ENCODE measurements at regions not wholly inside any gene's neighbourhood (a gene's known extent, or its start where the extent isn't known, plus 50 kb on each side); places are given as distances from the start of the nearest gene placed in this dataset.

DNA sequence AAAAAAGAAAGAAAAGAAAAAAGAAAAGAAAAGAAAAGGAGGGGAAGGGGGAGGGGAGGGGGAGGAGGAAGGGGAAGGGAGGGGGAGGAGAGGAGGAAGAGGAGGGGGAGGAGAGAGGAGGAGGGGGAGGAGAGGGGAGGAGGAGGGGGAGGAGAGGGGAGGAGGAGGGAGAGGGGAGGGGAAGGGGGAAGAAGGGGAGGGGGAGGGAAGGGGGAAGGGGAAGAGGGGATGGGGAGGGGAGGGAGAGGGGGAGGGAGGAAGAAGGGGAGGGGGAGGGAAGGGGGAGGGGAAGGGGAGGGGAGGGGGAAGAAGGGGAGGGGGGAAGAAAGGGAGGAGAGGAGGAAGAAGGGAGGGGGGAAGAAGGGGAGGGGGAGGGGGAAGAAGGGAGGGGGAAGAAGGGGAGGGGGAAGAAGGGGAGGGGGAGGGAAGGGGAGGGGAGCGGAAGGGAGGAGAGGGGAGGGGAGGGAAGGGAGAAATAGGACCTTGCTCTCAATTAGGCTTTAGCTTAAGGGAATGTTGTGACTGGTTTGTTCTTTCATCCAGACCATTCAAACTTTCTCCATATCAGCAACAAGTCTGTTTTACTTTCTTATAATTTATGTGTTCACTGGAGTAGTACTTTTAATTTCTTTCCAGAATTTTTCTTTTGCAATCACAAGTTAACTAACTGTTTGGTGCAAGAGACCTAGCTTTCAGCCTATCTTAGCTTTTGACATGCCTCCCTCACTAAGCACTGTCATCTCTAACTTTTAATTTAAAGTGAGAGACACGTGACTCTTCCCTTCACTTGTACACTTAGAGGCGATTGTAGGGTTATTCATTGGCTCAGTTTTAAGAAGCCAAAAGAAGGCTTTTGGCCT lies 76.5 kb upstream of the EGLN3 start (continued):
- TF ChIP-seq, protein P1, sequence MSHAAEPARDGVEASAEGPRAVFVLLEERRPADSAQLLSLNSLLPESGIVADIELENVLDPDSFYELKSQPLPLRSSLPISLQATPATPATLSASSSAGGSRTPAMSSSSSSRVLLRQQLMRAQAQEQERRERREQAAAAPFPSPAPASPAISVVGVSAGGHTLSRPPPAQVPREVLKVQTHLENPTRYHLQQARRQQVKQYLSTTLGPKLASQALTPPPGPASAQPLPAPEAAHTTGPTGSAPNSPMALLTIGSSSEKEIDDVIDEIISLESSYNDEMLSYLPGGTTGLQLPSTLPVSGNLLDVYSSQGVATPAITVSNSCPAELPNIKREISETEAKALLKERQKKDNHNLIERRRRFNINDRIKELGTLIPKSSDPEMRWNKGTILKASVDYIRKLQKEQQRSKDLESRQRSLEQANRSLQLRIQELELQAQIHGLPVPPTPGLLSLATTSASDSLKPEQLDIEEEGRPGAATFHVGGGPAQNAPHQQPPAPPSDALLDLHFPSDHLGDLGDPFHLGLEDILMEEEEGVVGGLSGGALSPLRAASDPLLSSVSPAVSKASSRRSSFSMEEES (CRISPR knock-in tag; IDR thresholded peaks at IDR 0.05) = peak; percentile 29

DNA sequence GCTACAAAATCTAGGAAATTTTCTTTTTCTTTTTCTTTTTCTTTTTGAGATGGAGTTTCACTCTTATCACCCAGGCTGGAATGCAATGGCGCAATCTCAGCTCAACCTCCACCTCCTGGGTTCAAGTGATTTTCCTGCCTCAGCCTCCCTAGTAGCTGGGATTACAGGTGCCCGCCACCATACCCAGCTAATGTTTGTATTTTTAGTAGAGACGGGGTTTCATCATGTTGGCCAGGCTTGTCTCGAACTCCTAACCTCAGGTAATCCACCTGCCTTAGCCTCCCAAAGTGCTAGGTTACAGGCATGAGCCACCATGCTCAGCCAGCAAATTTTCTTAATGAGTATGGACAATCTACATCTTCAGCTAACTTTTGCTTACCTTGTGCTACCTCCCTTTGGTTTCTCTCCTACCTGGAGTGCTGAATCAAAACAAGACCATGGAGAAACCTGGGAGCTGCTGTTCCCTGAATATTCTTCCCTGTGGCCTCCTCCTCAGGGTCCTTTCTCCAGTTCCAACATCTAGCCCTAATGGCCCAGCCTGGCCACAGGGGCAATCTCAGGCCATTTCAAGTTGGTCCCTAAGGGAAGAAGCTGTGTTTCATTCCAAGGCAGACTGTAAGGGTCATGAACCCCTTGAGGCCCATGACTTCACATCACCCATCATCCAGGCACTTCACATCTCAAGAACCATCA lies 74.6 kb upstream of the EGLN3 start:
- Histone ChIP-seq H3K27ac (ENCODE audit: extremely low read depth, low read depth, low read length) (no peak overlapping the region), H3K9me3 (replicated peaks; ENCODE audit: control insufficient read depth, insufficient read depth, low read depth, low read length) (no peaks in the 10 kb centered on the region), H3K9me1 (ENCODE audit: control insufficient read depth, insufficient read depth, low read length) (no peaks in the 10 kb centered on the region), H3K27me3 (ENCODE audit: control insufficient read depth in 2 of 2, insufficient read depth in 2 of 2, low read length in 2 of 2) (no peaks in the 10 kb centered on the region), H3K4me2 (ENCODE audit: insufficient read depth, low read length) (no peak overlapping the region), H3K79me2 (ENCODE audit: control insufficient read depth, insufficient read depth, low read length) (no peaks in the 10 kb centered on the region), H4K20me1 (replicated peaks; ENCODE audit: control insufficient read depth, insufficient read depth, low read length) (no peaks in the 10 kb centered on the region), H3K9ac (ENCODE audit: insufficient read depth in 1 of 2, low read depth in 2 of 2, low read length in 2 of 2) (no peak overlapping the region), H3K4me1 (replicated peaks in 1 of 2; ENCODE audit: control insufficient read depth in 2 of 2, insufficient read depth in 2 of 2, low read length in 2 of 2) (peaks cover 0 to 13% of the 10 kb centered on the region in 2 experiments; a peak in 3 of 5 replicates), H3K4me3 (no peak overlapping the region), H3K36me3 (ENCODE audit: control insufficient read depth, insufficient read depth, low read length) (no peaks in the 10 kb centered on the region), H2AFZ (ENCODE audit: low read depth, low read length) (no peak overlapping the region)
- FAIRE-seq (no peak), ATAC-seq (no peak), DNase-seq (ENCODE audit: extremely low read depth in 1 of 4, low spot score in 3 of 4) (no peak)
- in situ Hi-C loops (cut with MboI) = no loop called here
- CTCF ChIA-PET (ENCODE audit: low intra/inter-chr PET ratio) = no interaction called here
- intact Hi-C loops (cut with micrococcal nuclease) = loop anchor here (5.0 kb wide), 1 partner anchor 72 kb away; no protein-coding TSS in a partner anchor
- TF ChIP-seq ZSCAN32 (CRISPR knock-in tag; IDR thresholded peaks at IDR 0.05) = no peak
- TF ChIP-seq CCNT2 (IDR thresholded peaks at IDR 0.05; ENCODE audit: borderline replicate concordance, extremely low read depth, insufficient read length, low read depth, low read length) = no peak
- peak; percentile 49 for TF ChIP-seq CEBPB (tag; IDR thresholded peaks at IDR 0.05)
- no peak for TF ChIP-seq ARNT (IDR thresholded peaks at IDR 0.05)
- POLR2A ChIA-PET = interaction anchor here (0.5 kb wide), 1 partner anchor 75 kb away, joined by 3 read pairs; no protein-coding TSS in a partner anchor
- 72% methylated on average over 4 of the region's 4 CpGs for WGBS (ENCODE audit: insufficient coverage, low coverage, missing lambda C conversion rate)
- no TSS peak for BruUV-seq (replicated peaks)

Measured in K562 (cell line).